NCI-H2029 treated with DMSO at 0.1 percent for 48 hours (cell line): ENCODE measurements at regions not wholly inside any gene's neighbourhood (a gene's known extent, or its start where the extent isn't known, plus 50 kb on each side); places are given as distances from the start of the nearest gene placed in this dataset.
"Not testable (repeated sequence)": the region's sequence is repeated elsewhere in the genome, so short reads cannot be mapped to it uniquely, and the experiment has no call there.

ENCODE experiments used
- DNase-seq: peaks from one replicate; lab custom pipeline; 2025; lab: John Stamatoyannopoulos, UW

- not testable (repeated sequence) for DNase-seq
These were observed 123.6 kb upstream of the RHOU start for GRCh38 chr1:228611707-228612106.

DNA sequence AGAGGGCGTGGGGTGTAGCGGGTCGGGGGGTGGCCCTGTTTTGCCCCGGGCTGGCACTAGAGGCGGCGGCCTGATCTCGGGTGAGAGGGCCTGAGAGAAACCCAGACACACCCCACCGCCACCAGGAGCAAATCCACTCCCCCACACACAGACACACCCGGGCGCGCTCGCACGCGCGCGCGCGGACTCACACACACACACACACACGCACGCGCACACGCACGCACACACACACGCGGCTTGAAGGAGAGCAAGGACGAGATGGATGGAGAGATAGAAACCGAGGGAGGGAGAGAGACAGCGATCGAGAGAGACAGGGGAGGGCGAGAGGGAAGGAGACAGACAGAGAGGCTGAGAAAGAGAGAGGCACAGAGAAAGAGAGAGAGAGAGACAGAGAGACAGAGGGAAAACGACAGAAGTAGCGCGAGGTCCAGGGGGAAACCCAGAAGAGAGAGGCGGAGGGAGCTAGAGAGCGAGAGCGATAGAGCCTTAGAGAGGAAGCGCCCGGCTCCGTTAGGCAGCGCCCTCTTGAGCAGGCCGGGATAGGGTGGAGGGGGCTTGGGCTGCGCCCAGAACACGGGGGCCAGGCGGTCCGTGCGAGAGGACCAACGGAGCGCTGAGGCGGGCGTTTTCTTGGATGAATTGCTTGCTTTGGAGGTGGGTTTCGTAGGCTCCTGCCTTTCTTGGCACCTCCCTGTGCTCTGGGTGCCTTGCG, 113.1 kb upstream of the RHOU start:
- DNase-seq: not testable (repeated sequence)

- not testable (repeated sequence) for DNase-seq
These were observed 108.8 kb upstream of the RHOU start for GRCh38 chr1:228626481-228626880.

DNA sequence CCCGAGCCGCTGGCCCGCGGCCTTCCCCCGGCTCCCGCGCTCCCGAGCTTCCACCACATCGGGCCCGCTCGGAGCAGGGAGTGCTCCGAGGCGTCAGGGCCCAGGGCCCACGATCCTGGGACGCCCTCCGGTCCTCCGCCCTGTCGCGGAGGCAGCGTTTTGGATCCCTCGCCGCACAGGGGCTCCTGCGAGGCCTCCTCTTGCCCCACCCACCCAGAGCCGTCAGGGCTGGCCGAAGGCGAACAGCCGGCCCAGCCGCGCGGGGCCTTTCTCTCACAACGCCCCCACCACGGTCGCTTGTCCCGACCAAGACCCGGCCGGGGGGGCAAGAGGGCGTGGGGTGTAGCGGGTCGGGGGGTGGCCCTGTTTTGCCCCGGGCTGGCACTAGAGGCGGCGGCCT, 102.4 kb upstream of the RHOU start:
- DNase-seq: not testable (repeated sequence)

GRCh38 chr1:228635304-228635703, 100.0 kb upstream of the RHOU start:
- DNase-seq: not testable (repeated sequence)

- not testable (repeated sequence) for DNase-seq
These were observed 97.8 kb upstream of the RHOU start for GRCh38 chr1:228637529-228637928.

GRCh38 chr1:228646717-228647522, 88.4 kb upstream of the RHOU start:
- DNase-seq: peak; percentile 33

GRCh38 chr1:228647523-228648444, 87.5 kb upstream of the RHOU start:
- no peak for DNase-seq

- no peak for DNase-seq
These were observed 86.5 kb upstream of the RHOU start for GRCh38 chr1:228648647-228649383.

DNA sequence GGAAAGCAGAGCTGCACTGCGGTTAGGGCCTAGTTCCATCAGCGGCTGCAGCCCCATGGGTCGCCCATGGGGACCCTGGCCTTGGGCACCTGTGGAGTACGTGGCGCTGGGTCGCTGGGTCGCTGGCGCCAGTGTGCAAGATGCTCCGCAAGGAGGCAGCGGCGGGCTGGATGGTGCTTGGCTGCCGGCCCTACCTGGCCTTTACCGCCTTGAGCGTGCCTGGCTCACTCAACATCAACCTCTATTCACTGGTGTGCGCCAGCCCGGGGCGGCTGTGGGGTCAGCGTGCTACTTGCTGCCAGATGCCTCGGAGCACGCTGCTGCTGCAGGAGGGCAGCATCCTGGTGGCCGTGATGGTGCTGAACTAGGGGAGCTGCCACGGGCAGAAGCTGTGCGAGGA, 85.1 kb upstream of the RHOU start:
- DNase-seq: no peak

GRCh38 chr1:228650946-228651345, 84.3 kb upstream of the RHOU start:
- DNase-seq: no peak

DNA sequence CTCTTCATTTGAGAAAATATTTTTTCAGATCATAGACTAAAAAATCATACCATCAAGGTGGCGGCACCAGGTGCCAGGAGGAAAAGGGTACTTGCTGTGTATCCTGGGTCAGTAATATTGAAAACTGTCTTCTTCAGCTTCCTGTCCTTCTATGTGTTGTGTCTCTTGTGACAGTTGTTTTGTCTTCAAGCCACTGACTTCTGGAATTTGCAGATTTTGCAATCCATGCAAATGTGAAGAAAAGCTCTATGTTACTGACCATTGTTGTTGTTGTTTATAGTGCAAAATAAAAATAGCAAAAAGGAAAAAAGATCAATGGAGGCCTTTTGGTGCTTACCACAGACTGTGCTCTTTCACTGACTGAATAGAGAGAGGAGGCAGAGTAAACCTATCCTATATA, 83.2 kb upstream of the RHOU start:
- DNase-seq: no peak

DNA sequence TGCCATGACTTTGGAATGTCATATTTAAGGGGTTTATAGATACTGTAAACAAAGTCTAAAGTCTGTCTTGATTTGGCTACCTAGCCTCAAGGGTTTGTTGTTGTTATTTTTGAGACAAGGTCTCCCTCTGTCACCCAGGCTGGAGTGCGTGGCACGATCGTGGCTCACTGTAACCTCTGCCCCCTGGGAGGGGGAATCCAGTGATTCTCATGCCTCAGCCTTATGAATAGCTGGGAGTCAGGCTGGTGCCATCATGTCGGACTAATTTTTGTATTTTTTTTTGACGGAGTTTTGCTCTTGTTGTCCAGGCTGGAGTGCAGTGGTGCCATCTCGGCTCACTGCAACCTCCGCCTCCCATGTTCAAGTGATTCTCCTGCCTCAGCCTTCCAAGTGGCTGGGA, 82.2 kb upstream of the RHOU start:
- not testable (repeated sequence) for DNase-seq

DNA sequence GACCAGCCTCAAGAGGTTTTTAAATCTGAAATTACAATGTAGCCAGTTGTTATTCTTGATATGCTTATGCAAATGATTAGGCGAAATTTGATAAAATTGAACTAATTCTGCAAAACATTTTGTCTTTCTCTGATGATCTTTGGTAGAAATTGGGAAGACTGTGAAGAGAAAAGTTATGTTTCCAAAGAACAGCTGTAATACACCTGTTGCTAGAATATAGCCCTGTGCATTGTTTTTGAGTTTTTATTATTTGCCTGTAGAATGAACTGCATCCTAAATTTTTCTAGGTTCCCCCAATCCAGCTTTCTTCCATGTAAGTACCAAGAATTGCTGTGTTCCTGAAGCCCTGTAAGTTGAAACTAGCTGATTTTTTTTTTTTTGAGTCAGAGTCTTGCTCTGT, 81.5 kb upstream of the RHOU start:
- DNase-seq: no peak

DNA sequence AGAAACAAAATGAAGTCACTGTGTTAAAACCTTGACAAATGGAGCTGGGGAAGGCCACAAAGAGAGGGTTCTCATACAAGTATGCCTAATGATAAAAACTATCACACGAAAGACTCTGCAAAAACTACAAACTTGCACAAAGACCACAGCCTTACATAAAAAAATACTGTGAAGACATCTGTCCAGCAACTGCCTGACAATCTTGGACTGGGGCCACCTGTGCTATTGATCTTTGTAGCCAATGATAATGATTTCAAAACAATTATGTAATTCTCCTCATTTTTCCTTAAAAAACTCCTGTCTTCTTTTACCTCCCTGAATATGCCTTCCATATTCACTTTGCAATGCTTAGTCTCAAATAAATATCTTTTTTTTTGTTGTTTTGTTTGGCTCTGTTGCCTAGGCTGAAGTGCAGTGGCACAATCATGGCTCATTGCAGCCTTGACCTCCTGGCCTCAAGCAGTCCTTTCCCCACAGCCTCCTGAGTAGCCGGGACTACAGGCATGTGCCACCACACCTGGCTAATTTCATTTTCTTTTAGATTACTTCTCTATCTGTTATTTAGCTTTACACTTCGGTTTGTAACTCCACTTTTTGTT, 79.4 kb upstream of the RHOU start:
- no peak for DNase-seq

DNA sequence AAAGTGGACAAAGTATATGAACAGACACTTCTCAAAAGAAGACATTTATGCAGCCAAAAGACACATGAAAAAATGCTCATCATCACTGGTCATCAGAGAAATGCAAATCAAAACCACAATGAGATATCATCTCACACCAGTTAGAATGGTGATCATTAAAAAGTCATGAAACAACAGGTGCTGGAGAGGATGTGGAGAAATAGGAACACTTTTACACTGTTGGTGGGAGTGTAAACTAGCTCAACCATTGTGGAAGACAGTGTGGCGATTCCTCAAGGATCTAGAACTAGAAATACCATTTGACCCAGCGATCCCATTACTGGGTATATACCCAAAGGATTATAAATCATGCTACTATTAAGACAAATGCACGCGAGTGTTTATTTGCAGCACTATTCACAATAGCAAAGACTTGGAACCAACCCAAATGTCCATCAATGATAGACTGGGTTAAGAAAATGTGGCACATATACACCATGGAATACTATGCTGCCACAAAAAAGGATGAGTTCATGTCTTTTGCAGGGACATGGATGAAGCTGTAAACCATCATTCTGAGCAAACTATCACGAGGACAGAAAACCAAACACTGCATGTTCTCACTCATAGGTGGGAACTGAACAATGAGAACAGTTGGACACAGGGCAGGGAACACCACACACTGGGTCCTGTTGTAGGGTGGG, 73.1 kb upstream of the RHOU start:
- not testable (repeated sequence) for DNase-seq

- DNase-seq: peak; percentile 84
These were observed 70.8 kb upstream of the RHOU start for GRCh38 chr1:228664399-228664914.

GRCh38 chr1:228666686-228667623, 68.3 kb upstream of the RHOU start:
- no peak for DNase-seq

GRCh38 chr1:228668553-228669241, 66.6 kb upstream of the RHOU start:
- DNase-seq: no peak
